ENCODE measurements at regions not wholly inside any gene's neighbourhood (a gene's known extent, or its start where the extent isn't known, plus 50 kb on each side); places are given as distances from the start of the nearest gene placed in this dataset.
"Not testable (repeated sequence)": the region's sequence is repeated elsewhere in the genome, so short reads cannot be mapped to it uniquely, and the experiment has no call there.

GRCh38 chr6:50899306-50899870, 80.7 kb downstream of the TFAP2B start:
- no peak for DNase-seq

DNA sequence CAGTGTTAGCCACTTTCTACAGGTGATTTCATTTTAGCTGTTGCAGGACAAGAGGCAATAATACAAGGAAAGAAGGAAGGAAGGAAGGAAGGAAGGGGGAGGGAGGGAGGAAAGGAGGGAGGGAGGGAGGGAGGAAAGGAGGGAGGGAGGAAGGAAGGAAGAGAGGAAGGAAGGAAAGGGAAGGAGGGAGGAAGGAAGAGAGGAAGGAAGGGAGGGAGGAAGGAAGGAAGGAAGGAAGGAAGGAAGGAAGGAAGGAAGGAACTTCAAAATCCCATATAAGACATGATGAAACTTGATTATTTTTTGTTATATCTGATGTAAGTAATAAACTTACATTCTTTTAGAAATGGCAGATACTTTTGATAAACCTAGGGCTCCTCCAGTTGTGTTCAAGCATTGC, 83.6 kb downstream of the TFAP2B start:
- no peak for DNase-seq

DNA sequence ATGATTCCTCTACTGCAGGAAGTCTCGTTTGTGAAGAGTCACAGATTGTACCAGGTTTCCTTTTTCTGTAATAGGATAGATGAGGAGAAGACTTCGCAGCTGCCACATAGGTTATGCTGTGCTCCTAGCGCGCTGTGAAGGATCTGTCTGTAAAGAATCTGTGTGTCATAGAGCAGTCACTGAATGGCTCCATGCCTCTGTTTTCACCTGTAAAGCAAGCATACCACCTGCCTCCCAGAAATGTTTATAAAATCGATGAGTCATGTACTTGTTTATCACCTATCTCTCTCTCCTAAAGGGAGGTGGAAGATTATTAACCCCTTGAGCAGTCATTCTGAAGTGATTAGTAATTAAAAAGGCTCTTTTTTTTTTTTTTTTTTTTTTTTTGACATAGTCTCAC, 86.6 kb downstream of the TFAP2B start:
- DNase-seq: no peak

GRCh38 chr6:50907565-50907964, 88.9 kb downstream of the TFAP2B start:
- DNase-seq: no peak

DNA sequence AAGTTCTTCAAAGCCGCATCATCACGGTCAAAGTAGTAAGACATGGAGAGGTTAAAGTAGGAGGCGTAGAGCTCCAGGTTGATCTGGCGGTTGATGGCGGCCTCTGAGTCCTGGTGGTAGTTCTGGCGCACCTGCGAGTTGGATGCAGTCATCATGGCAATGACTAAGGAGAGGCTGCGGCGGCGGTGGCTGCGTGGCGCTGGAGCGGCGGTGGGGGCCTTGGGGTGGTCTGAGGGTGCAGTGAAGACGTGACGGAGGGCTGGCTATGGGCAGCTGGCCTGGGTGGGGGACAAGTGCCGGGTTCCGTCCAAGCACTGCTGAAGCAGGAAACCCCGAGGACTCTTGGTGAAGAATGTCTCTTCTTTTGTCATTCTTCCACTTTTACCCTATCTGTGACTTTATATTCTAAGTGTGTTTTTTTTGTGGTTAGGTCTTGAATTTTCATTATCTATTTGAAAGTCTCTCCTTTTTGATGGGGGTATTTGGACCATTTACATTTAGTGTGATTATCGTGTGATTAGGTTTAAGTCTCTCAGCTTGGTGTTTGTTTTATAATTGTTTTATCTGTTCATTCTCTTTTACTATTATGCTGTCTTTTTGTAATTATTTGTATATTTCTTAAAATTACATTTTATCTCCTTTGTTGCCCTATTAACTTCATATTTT, 94.6 kb downstream of the TFAP2B start:
- no peak for DNase-seq

- not testable (repeated sequence) for DNase-seq
These were observed 102.7 kb downstream of the TFAP2B start for GRCh38 chr6:50921378-50921777.

DNA sequence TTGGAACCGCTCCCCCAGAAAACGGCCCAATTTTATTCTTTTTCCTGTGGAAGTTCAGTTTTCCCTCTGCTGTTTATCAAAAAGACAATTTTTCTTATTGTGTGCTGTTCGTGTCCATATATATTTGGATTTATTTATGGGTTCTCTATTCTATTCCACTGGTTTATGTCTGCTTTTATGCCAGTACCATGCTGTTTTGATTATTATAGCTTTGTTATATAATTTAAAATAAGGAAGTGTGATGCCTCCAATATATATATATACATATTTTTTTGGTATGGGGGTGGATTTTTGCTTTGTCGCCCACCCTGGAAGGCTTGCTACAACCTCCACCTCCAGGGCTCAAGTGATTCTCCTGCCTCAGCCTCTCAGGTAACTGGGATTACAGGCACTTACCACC, 103.3 kb downstream of the TFAP2B start:
- no peak for DNase-seq

DNA sequence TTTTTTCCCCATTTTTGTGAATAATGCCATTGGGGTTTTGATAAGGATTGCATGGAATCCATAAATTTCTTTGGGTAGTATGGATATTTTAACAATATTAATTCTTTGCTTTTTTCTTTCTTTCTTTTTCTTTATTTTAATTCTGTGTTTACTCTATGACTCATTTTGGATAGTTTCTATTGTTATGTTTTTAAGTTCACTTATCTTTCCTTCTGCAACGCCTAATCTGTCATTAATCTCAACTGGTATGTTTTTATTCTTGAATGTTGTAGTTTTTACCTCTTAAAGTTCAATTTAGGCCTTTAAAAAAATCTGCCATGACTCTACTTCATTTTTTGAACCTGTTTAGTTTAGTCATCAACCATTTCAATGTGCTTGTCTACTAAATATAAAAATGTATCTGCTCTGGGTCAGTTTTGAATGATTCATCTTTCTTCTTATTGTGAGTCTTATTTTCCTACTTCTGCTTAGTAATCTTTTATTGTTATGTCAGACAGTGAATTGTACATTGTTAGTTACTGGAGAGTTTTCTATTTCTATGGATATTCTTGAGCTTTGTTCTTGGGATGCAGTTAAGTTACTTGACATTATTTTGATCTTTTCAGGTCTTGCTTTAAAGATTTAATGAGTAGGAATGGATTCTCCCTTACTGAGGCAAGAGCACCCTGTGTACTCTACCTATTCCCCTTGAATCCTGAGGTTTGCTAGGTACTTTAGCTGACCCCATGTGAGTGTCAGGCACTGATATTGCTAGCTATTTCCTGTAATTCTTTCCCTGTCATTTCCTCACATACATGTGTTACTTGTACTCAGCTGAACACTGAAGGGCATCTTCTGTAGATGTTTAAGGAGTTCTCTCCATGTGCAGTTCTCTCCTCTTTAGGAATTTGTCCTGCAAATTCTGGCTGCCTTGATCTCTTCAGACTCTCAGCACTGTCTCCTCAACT, 104.2 kb downstream of the TFAP2B start:
- no peak for DNase-seq

- DNase-seq: no peak
These were observed 106.1 kb downstream of the TFAP2B start for GRCh38 chr6:50924758-50925157.

GRCh38 chr6:50925548-50925947, 106.9 kb downstream of the TFAP2B start:
- DNase-seq: no peak

GRCh38 chr6:50925981-50926380, 107.3 kb downstream of the TFAP2B start:
- no peak for DNase-seq

DNA sequence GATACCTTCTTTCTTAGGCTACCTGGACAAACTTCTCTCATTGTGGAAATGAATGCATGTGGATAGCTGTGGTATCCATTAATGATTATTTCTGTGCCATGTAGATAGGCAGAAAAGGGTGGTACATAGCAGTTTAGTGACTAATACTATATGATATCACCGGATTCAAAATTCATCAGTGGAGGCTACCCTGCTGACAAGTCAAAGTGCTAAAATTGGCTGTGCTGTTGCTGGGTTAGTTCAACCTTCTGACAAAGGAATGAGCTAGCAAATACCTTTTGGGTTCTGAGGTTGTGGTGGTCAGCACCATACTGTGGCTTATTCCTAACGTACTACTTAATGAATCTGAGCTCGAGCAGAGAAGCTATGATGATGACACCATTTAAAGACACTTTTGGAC, 109.1 kb downstream of the TFAP2B start:
- DNase-seq: no peak

DNA sequence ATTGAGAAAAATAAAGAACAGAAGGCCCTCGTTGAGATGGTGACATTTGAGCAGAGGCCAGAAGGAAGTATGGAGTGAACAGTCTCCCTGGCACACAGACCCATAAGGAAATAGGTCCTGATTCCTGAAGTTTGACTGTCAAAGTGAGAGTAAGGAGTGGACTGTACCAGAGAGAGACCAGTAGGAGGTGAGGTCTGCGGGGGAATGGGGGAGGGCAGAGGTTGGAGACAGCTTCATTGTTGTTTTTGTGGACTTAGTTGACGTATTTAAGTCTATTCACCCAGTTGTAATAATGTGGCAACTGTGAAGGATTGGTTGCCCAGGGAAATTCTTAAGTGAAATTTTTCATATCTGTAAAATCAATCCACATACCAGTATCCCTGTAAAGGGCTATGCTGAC, 110.7 kb downstream of the TFAP2B start:
- DNase-seq: no peak

- DNase-seq: no peak
These were observed 116.8 kb downstream of the TFAP2B start for GRCh38 chr6:50935442-50935841.

GRCh38 chr6:50936277-50936681, 117.6 kb downstream of the TFAP2B start:
- no peak for DNase-seq

- DNase-seq: no peak
These were observed 121.3 kb downstream of the TFAP2B start for GRCh38 chr6:50939931-50940330.

DNA sequence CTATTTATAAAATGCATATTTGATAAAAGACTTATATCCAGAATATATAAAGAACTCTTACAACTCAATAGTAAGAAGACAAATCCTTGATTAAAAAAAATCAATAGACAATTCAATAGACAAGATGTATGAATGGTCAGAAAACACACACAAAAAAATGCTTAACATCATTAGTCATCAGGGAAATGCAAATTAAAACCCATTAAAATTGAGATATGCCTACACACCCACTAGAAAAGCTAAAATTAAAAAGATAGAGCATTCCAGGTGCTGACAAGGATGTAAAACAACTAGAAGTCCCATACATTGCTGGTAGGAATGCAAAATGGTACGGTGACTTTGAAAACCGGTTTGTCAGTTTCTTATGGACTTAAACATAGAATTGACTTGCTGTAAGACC, 127.1 kb downstream of the TFAP2B start:
- no peak for DNase-seq

DNA sequence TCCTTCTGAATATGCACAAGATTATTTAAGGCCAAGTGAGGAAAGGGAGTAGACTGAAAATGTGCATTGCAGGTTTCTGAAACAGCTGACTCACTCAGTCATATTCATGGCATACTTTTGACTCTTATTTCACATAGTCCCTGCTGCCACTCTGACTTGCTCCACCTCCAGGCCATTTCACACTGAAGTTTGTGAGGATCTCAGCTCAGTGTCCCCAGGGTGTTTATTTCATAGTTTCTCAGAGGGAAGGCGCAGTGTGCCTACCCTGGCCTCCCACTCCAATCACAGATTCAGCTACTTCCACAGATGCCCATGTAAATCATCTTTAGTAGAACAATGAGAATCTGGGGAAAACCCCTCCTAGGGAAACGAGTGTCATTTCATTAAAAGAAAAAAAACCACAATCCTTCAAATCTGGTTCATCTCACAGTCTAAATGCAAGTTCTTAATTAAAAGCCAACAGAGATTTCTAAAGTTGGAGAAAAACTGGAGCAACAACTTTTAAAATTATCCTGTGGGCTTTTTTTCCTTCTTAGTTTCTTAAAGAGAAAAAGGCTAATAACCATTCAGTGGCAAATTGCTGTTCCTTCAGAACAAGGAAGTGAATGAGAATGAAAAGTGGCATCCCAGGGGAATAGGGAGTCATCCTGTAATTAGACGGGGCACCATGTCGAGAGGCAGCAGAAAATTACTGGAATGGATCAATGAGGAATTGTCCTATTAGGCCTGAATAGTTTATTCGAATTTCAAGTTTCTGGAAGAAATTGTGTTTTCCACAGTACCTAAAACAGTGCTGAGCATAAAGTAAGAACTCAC, 133.6 kb downstream of the TFAP2B start:
- no peak for DNase-seq

GRCh38 chr6:50956014-50956413, 137.3 kb downstream of the TFAP2B start:
- DNase-seq: no peak

- no peak for DNase-seq
These were observed 139.6 kb downstream of the TFAP2B start for GRCh38 chr6:50958148-50958697.

GRCh38 chr6:50959081-50959641, 140.5 kb downstream of the TFAP2B start:
- no peak for DNase-seq

- DNase-seq: no peak
These were observed 142.9 kb downstream of the TFAP2B start for GRCh38 chr6:50961611-50962010.

Data from hippocampal formation (tissue), 2 donors.